ENCODE measurements at regions not wholly inside any gene's neighbourhood (a gene's known extent, or its start where the extent isn't known, plus 50 kb on each side); places are given as distances from the start of the nearest gene placed in this dataset.

- no peak overlapping the region for H3K23ac ChIP-seq (ENCODE audit: insufficient read length, low read depth, low read length)
- H2AFZ ChIP-seq (ENCODE audit: low read length): no peak overlapping the region
- H3K27me3 ChIP-seq (ENCODE audit: insufficient read depth, low read length): no peaks in the 10 kb centered on the region
- no CpG with 5 or more reads among the region's 1 CpG for WGBS (ENCODE audit: extremely low coverage, insufficient read length, low lambda C conversion rate)
- no peak overlapping the region for H3T11ph ChIP-seq (ENCODE audit: low read length)
- H3K23me2 ChIP-seq (ENCODE audit: insufficient read length, low read depth, low read length, poor library complexity, severe bottlenecking): no peaks in the 10 kb centered on the region
- no peak overlapping the region for H4K8ac ChIP-seq (replicated peaks; ENCODE audit: insufficient read length, low read depth, low read length)
- no peaks in the 10 kb centered on the region for H4K20me1 ChIP-seq (ENCODE audit: control insufficient read depth, insufficient read depth, insufficient read length)
- Mint-ChIP-seq H3K9me3 (peaks cover 59 to 67% of the 10 kb centered on the region in 2 experiments), H3K27ac (no peak overlapping the region), H3K4me1 (no peaks in the 10 kb centered on the region), H3K36me3 (ENCODE audit: insufficient read depth in 1 of 3, low read depth in 3 of 3) (peaks cover 0 to 2% (median 1%) of the 10 kb centered on the region in 3 experiments; a peak in 1 of 7 replicates), H3K4me3 (no peak overlapping the region), H3K27me3 (ENCODE audit: low read depth) (no peaks in the 10 kb centered on the region)
- no peak overlapping the region for H3K9ac ChIP-seq (ENCODE audit: extremely low read depth, insufficient read length, low read length)
- DNase-seq: no peak
- H2BK20ac ChIP-seq (ENCODE audit: low read depth, low read length, poor library complexity, severe bottlenecking): no peak overlapping the region
- H2BK12ac ChIP-seq (ENCODE audit: insufficient read length, low read depth, low read length): no peak overlapping the region
- peaks cover 6% of the 10 kb centered on the region for H3K9me3 ChIP-seq (ENCODE audit: control insufficient read depth, low read depth, low read length)
- no peak overlapping the region for H3K14ac ChIP-seq (ENCODE audit: insufficient read depth, low read length)
- no peak overlapping the region for H4K91ac ChIP-seq (ENCODE audit: insufficient read length, low read depth, low read length)
- no peak overlapping the region for H2BK15ac ChIP-seq (ENCODE audit: low read depth, low read length)
- H2BK120ac ChIP-seq (ENCODE audit: low read depth, low read length, poor library complexity, severe bottlenecking): no peak overlapping the region
- no peak overlapping the region for H3K27ac ChIP-seq (ENCODE audit: insufficient read length, low read depth, low read length)
- no peaks in the 10 kb centered on the region for H3K79me1 ChIP-seq (ENCODE audit: insufficient read depth, low read depth, low read length, poor library complexity, severe bottlenecking)
- H2BK5ac ChIP-seq (ENCODE audit: insufficient read length, low read length): no peak overlapping the region
- no peaks in the 10 kb centered on the region for H3K79me2 ChIP-seq (ENCODE audit: insufficient read depth, low read length)
- no peaks in the 10 kb centered on the region for H3K4me1 ChIP-seq (ENCODE audit: insufficient read depth, low read length)
- H3K4me2 ChIP-seq (ENCODE audit: insufficient read depth, insufficient read length, low read length): no peak overlapping the region
- no peak for TF ChIP-seq CTCF (conservative IDR thresholded peaks at IDR 0.05)
- H4K5ac ChIP-seq (ENCODE audit: insufficient read length, low read depth, low read length): no peak overlapping the region
- H3K18ac ChIP-seq (ENCODE audit: insufficient read length, low read depth, low read length): no peak overlapping the region
- no peak overlapping the region for H3K4ac ChIP-seq (ENCODE audit: low read depth, low read length)
- no peak overlapping the region for H3K56ac ChIP-seq (ENCODE audit: insufficient read length, low read depth, low read length)
- no peak overlapping the region for H2AK5ac ChIP-seq (ENCODE audit: insufficient read length, low read length)
Measured at GRCh38 chrX:142001934-142002333, 98.2 kb downstream of the MAGEC1 start.

Measured in H9 (cell line).